Endothelial cell (in vitro differentiated cells): ENCODE measurements at regions not wholly inside any gene's neighbourhood (a gene's known extent, or its start where the extent isn't known, plus 50 kb on each side); places are given as distances from the start of the nearest gene placed in this dataset.

Experiments
- DNase-seq: peaks from one replicate; pipeline ENCODE4 v3.0.0; 2021; ENCODE audit warnings: low spot score
- H3K27ac Mint-ChIP-seq: one replicate; pipeline ENCODE4 v1.8.0; 2021; ENCODE audit warnings: mixed read lengths, inconsistent platforms; ENCODE audit not compliant: unreplicated experiment
- H3K27me3 Mint-ChIP-seq: one replicate; pipeline ENCODE4 v1.8.0; 2021; ENCODE audit warnings: mild to moderate bottlenecking, moderate library complexity, mixed read lengths, inconsistent platforms; ENCODE audit not compliant: unreplicated experiment
- H3K36me3 Mint-ChIP-seq: one replicate; pipeline ENCODE4 v1.8.0; 2021; ENCODE audit warnings: mild to moderate bottlenecking, low read depth, mixed read lengths, inconsistent platforms; ENCODE audit not compliant: unreplicated experiment
- H3K4me1 Mint-ChIP-seq: one replicate; pipeline ENCODE4 v1.8.0; 2021; ENCODE audit warnings: mild to moderate bottlenecking, mixed read lengths, inconsistent platforms; ENCODE audit not compliant: unreplicated experiment
- H3K4me3 Mint-ChIP-seq: one replicate; pipeline ENCODE4 v1.8.0; 2021; ENCODE audit warnings: mild to moderate bottlenecking, mixed read lengths, inconsistent platforms; ENCODE audit not compliant: unreplicated experiment
- H3K9me3 Mint-ChIP-seq: one replicate; pipeline ENCODE4 v1.8.0; 2021; ENCODE audit warnings: mixed read lengths, inconsistent platforms; ENCODE audit not compliant: unreplicated experiment
- TF ChIP-seq, protein P1 (sequence below): fragments of 200-600 bp; sonication (generic); IDR thresholded peaks from one replicate; pipeline ENCODE4 v1.5.0; 2021; ENCODE audit warnings: antibody characterized with exemption; ENCODE audit not compliant: unreplicated experiment

DNA sequence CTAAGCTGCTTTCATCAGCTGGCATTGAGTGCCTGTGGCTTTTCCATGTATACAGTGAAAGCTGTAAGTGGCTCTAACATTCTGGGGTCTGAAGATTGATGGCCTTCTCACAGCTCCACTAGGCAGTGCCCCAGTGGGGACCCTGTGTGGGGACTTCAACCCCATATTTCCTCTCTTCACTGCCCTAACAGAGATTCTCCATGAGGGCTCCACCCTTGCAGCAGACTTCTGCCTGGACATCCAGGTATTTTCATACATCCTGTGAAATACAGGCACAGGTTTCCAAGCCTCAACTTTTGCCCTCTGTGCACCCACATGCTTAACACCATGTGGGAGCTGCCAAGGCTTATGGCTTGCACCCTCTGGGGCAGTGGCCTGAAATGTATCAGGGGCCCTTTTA is 188.2 kb upstream of the SYT4 start:
- no peak overlapping the region for H3K4me3 Mint-ChIP-seq
- no peak overlapping the region for H3K27ac Mint-ChIP-seq
- no peak for DNase-seq
- no peaks in the 10 kb centered on the region for H3K4me1 Mint-ChIP-seq
- no peaks in the 10 kb centered on the region for H3K27me3 Mint-ChIP-seq
- peaks cover 4% of the 10 kb centered on the region for H3K9me3 Mint-ChIP-seq
- H3K36me3 Mint-ChIP-seq, result peaks cover 7% of the 10 kb centered on the region
- TF ChIP-seq, protein P1, sequence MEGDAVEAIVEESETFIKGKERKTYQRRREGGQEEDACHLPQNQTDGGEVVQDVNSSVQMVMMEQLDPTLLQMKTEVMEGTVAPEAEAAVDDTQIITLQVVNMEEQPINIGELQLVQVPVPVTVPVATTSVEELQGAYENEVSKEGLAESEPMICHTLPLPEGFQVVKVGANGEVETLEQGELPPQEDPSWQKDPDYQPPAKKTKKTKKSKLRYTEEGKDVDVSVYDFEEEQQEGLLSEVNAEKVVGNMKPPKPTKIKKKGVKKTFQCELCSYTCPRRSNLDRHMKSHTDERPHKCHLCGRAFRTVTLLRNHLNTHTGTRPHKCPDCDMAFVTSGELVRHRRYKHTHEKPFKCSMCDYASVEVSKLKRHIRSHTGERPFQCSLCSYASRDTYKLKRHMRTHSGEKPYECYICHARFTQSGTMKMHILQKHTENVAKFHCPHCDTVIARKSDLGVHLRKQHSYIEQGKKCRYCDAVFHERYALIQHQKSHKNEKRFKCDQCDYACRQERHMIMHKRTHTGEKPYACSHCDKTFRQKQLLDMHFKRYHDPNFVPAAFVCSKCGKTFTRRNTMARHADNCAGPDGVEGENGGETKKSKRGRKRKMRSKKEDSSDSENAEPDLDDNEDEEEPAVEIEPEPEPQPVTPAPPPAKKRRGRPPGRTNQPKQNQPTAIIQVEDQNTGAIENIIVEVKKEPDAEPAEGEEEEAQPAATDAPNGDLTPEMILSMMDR, result no peak

DNA sequence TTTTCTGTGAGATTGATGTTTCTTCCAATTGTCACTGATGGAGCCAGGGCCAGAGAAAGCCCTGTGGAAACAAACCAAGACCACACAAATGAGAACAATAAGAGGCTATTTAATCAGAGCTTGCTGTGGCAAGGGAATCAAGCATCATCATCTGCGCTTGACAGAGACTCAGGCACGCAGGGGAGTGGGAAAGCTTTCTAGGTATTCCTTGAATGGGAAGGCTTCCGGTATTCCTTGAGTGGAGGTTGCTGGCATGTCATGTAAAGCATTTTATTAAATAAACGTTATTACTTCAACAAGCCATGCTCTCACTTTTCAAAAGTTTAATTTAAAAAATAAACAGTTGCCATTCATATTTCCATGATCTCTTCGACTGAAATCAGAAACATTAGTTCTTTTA is 194.6 kb upstream of the SYT4 start:
- H3K36me3 Mint-ChIP-seq, result no peaks in the 10 kb centered on the region
- no peaks in the 10 kb centered on the region for H3K27me3 Mint-ChIP-seq
- no peaks in the 10 kb centered on the region for H3K9me3 Mint-ChIP-seq
- no peaks in the 10 kb centered on the region for H3K4me1 Mint-ChIP-seq
- no peak overlapping the region for H3K27ac Mint-ChIP-seq
- TF ChIP-seq, protein P1, result no peak
- no peak overlapping the region for H3K4me3 Mint-ChIP-seq
- no peak for DNase-seq

DNA sequence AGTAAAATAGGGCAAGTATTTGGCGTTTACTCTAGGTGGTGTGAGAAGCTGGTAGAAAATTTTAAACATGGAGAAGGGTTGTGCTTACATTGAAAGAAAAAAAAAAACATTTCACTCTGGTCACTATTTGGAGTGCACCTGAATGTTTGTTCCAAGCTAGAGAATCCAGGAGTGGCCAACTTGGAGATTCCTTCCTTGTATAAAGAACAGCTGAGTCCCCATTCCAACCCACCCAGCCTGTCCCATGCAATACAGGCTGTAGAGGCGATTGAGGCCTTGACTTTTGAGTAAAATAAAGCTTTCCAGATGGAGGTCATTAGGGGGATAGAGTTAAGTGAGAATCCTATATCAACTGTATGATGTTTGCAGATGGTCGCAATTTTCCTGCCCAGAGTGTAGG is 203.8 kb upstream of the SYT4 start:
- Mint-ChIP-seq H3K9me3 (peaks cover 5% of the 10 kb centered on the region), H3K27ac (no peak overlapping the region), H3K27me3 (no peaks in the 10 kb centered on the region), H3K4me1 (no peaks in the 10 kb centered on the region), H3K4me3 (no peak overlapping the region), H3K36me3 (peaks cover 2% of the 10 kb centered on the region)
- no peak for DNase-seq
- TF ChIP-seq, protein P1, result no peak

DNA sequence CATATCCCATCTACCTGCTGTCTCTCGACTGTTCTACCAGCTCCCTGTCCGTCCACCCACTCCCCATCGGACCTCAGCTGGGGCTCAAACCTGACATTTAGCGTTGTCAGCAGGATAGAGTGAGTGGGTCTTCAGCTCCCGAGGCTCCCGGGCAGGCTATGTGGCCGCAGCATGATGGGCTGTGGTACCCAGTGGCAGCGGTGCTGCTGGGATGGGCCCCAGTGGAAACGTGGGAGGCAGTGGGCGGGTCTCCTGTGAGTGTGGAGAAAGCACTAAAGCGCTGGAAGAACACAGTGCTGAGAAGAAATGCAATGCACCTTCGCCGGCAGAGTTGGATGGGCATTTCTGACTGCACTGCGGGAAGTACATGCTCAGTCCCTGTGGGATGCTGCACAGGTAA is 204.8 kb upstream of the SYT4 start:
- Mint-ChIP-seq H3K27ac (no peak overlapping the region), H3K27me3 (no peaks in the 10 kb centered on the region), H3K4me1 (no peaks in the 10 kb centered on the region), H3K36me3 (peaks cover 8% of the 10 kb centered on the region), H3K4me3 (no peak overlapping the region), H3K9me3 (peaks cover 10% of the 10 kb centered on the region)
- TF ChIP-seq, protein P1, result no peak
- no peak for DNase-seq

DNA sequence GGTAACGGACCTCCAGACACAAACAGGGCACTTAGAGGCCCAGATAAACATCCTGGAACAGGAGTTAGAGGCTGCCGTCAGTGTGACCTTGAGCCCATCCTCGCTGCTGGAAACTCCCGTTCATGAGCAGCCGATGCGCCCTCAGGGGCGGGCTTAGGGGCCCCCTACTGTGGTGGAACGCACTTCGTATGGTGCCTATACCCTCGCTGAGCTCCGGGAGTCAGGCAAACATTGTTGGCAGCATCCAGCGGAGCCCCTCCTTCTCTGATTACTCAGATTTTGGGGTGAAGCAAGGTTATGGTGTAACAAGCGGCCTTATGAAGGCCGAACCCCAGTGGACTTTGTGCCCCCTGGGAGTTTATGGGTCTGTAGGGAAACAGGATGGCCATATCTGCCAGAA is 205.3 kb upstream of the SYT4 start:
- Mint-ChIP-seq H3K27ac (no peak overlapping the region), H3K36me3 (peaks cover 8% of the 10 kb centered on the region), H3K9me3 (peaks cover 10% of the 10 kb centered on the region), H3K27me3 (no peaks in the 10 kb centered on the region), H3K4me3 (no peak overlapping the region), H3K4me1 (no peaks in the 10 kb centered on the region)
- no peak for DNase-seq
- TF ChIP-seq, protein P1, result no peak
